HEK293 (cell line): ENCODE measurements at regions not wholly inside any gene's neighbourhood (a gene's known extent, or its start where the extent isn't known, plus 50 kb on each side); places are given as distances from the start of the nearest gene placed in this dataset.

Experiments
- CTCF ChIA-PET: fragments of 350-600 bp; formaldehyde crosslinking; extraction: SDS; loops from one replicate; lab custom pipeline; 2021; ENCODE audit warnings: antibody characterized with exemption; lab: Yijun Ruan, JAX
- POLR2A ChIA-PET: fragments of 300-600 bp; formaldehyde crosslinking; extraction: SDS; loops from one replicate; lab custom pipeline; 2020; ENCODE audit warnings: antibody characterized with exemption, inconsistent platforms; lab: Yijun Ruan, JAX
- H3K27ac ChIP-seq: fragments of 200-500 bp; sonication (Bioruptor generic); 2 replicates; pipeline ENCODE4 v1.5.1; 2014; ENCODE audit warnings: low read depth, low read length, control low read depth, inconsistent platforms; ENCODE audit errors: extremely low read depth
- H3K36me3 ChIP-seq, 2 experiments: fragments of 200-500 bp in 1 of 2; sonication (Bioruptor generic) in 1 of 2; 1 replicate in 1 of 2; 2 replicates in 1 of 2; pipeline ENCODE4 v1.5.1; 2014 to 2017; ENCODE audit warnings: inconsistent platforms in 2 of 2, low read length in 2 of 2; ENCODE audit not compliant: control insufficient read depth in 2 of 2, insufficient read depth in 1 of 2
- H3K4me1 ChIP-seq: fragments of 200-500 bp; sonication (Bioruptor generic); 2 replicates; pipeline ENCODE4 v1.5.1; 2014; ENCODE audit warnings: mild to moderate bottlenecking, low read length, inconsistent platforms; ENCODE audit not compliant: control insufficient read depth, insufficient read depth
- H3K4me3 ChIP-seq: 2 replicates; pipeline ENCODE4 v1.5.1; 2011; ENCODE audit warnings: low read depth, mild to moderate bottlenecking, control low read depth, low read length, moderate library complexity
- H3K9me3 ChIP-seq: fragments of 200-500 bp; sonication (Bioruptor generic); 2 replicates; pipeline ENCODE4 v1.5.1; 2014; ENCODE audit warnings: low read depth, low read length, inconsistent platforms; ENCODE audit not compliant: control insufficient read depth, insufficient read depth
- KLF16 ChIP-seq: fragments of 450-650 bp; formaldehyde crosslinking; IDR thresholded peaks from 2 replicates; pipeline ENCODE4 v1.5.1; 2017; ENCODE audit warnings: missing biosample characterization, missing genetic modification characterization
- KLF7 ChIP-seq: fragments of 450-650 bp; formaldehyde crosslinking; IDR thresholded peaks from 2 replicates; pipeline ENCODE4 v1.5.1; 2016; ENCODE audit warnings: missing biosample characterization, missing genetic modification characterization, borderline replicate concordance
- SCRT1 ChIP-seq: fragments of 450-650 bp; formaldehyde crosslinking; IDR thresholded peaks from 2 replicates; pipeline ENCODE4 v1.5.1; 2016; ENCODE audit warnings: missing biosample characterization, missing genetic modification characterization, borderline replicate concordance
- SP2 ChIP-seq: fragments of 450-650 bp; formaldehyde crosslinking; IDR thresholded peaks from 2 replicates; pipeline ENCODE4 v1.5.1; 2016; ENCODE audit warnings: missing biosample characterization, missing genetic modification characterization
- ZBTB48 ChIP-seq: fragments of 450-650 bp; formaldehyde crosslinking; IDR thresholded peaks from 2 replicates; pipeline ENCODE4 v1.5.1; 2016; ENCODE audit warnings: missing biosample characterization, missing genetic modification characterization
- ZBTB7A ChIP-seq: fragments of 450-650 bp; formaldehyde crosslinking; IDR thresholded peaks from 2 replicates; pipeline ENCODE4 v1.5.1; 2016; ENCODE audit warnings: low read depth, missing biosample characterization, missing genetic modification characterization
- ZNF146 ChIP-seq: fragments of 450-650 bp; formaldehyde crosslinking; IDR thresholded peaks from 2 replicates; pipeline ENCODE4 v1.5.1; 2016; ENCODE audit warnings: missing biosample characterization, missing genetic modification characterization
- ZNF174 ChIP-seq: fragments of 450-650 bp; formaldehyde crosslinking; IDR thresholded peaks from 2 replicates; pipeline ENCODE4 v1.5.0; 2017; ENCODE audit warnings: missing biosample characterization, mild to moderate bottlenecking, missing genetic modification characterization
- ZNF302 ChIP-seq: fragments of 450-650 bp; formaldehyde crosslinking; IDR thresholded peaks from 2 replicates; pipeline ENCODE4 v1.5.1; 2016; ENCODE audit warnings: missing biosample characterization, missing genetic modification characterization, low read depth
- ZNF433 ChIP-seq: fragments of 450-650 bp; formaldehyde crosslinking; IDR thresholded peaks from 2 replicates; pipeline ENCODE4 v1.5.1; 2016; ENCODE audit warnings: missing biosample characterization, missing genetic modification characterization, low read depth
- ZNF48 ChIP-seq: fragments of 450-650 bp; formaldehyde crosslinking; IDR thresholded peaks from 2 replicates; pipeline ENCODE4 v1.5.1; 2016; ENCODE audit warnings: missing biosample characterization, missing genetic modification characterization
- ZNF501 ChIP-seq: fragments of 450-650 bp; formaldehyde crosslinking; IDR thresholded peaks from 2 replicates; pipeline ENCODE4 v1.5.1; 2016; ENCODE audit warnings: missing biosample characterization, missing genetic modification characterization
- ZNF629 ChIP-seq: fragments of 450-650 bp; formaldehyde crosslinking; IDR thresholded peaks from 2 replicates; pipeline ENCODE4 v1.5.1; 2017; ENCODE audit warnings: missing biosample characterization, missing genetic modification characterization
- ZNF660 ChIP-seq: fragments of 450-650 bp; IDR thresholded peaks from 2 replicates; pipeline ENCODE4 v1.5.1; 2018; ENCODE audit warnings: missing biosample characterization, mild to moderate bottlenecking, missing genetic modification characterization
- ZNF677 ChIP-seq: fragments of 450-650 bp; IDR thresholded peaks from 2 replicates; pipeline ENCODE4 v1.5.0; 2018; ENCODE audit warnings: missing biosample characterization, mild to moderate bottlenecking, missing genetic modification characterization, moderate library complexity
- ZNF76 ChIP-seq: fragments of 450-650 bp; formaldehyde crosslinking; IDR thresholded peaks from 2 replicates; pipeline ENCODE4; 2016; ENCODE audit warnings: low read depth, missing biosample characterization, missing genetic modification characterization, borderline replicate concordance
- TF ChIP-seq, protein P1 (sequence below): fragments of 450-650 bp; formaldehyde crosslinking; IDR thresholded peaks from 2 replicates; pipeline ENCODE4 v1.5.1; 2016; ENCODE audit warnings: missing biosample characterization, missing genetic modification characterization
- TF ChIP-seq, protein P2 (sequence below): fragments of 450-650 bp; IDR thresholded peaks from 2 replicates; pipeline ENCODE4 v1.5.1; 2018; ENCODE audit warnings: missing biosample characterization, missing genetic modification characterization
- TF ChIP-seq, protein P3 (sequence below): fragments of 450-650 bp; formaldehyde crosslinking; IDR thresholded peaks from 2 replicates; pipeline ENCODE4 v1.5.1; 2016; ENCODE audit warnings: missing biosample characterization, missing genetic modification characterization
- TF ChIP-seq, protein P4 (sequence below): fragments of 450-650 bp; formaldehyde crosslinking; IDR thresholded peaks from 2 replicates; pipeline ENCODE4 v1.5.1; 2016; ENCODE audit warnings: missing biosample characterization, missing genetic modification characterization, borderline replicate concordance
- TF ChIP-seq, protein P5 (sequence below): fragments of 450-650 bp; formaldehyde crosslinking; IDR thresholded peaks from 2 replicates; pipeline ENCODE4 v1.5.1; 2016; ENCODE audit warnings: missing biosample characterization, missing genetic modification characterization
- TF ChIP-seq, protein P6 (sequence below): fragments of 450-650 bp; IDR thresholded peaks from 2 replicates; pipeline ENCODE4 v1.5.1; 2018; ENCODE audit warnings: missing biosample characterization, mild to moderate bottlenecking, missing genetic modification characterization

DNA sequence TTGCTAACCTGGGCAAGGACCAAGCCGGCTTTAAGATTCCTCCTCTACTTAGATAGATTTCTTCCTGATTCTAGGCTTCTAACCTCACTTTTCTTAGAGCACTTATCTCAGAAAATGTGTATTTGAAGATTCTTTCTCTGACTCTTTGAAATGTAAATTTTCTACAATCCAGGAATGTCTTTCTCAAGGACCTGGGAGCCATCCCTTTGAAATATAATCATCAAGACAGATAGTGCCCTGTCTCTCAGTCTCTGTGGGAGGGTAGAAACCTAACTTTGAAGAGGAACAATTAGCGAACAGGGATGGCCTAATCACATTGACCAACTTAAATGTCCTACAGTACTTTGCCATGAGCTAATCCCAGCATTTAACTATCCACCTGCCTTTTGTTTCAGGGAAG lies 1646.0 kb downstream of the PCDH9 start:
- H3K27ac ChIP-seq, result no peak overlapping the region
- no peaks in the 10 kb centered on the region for H3K9me3 ChIP-seq
- TF ChIP-seq SCRT1, result no peak
- TF ChIP-seq, protein P1, sequence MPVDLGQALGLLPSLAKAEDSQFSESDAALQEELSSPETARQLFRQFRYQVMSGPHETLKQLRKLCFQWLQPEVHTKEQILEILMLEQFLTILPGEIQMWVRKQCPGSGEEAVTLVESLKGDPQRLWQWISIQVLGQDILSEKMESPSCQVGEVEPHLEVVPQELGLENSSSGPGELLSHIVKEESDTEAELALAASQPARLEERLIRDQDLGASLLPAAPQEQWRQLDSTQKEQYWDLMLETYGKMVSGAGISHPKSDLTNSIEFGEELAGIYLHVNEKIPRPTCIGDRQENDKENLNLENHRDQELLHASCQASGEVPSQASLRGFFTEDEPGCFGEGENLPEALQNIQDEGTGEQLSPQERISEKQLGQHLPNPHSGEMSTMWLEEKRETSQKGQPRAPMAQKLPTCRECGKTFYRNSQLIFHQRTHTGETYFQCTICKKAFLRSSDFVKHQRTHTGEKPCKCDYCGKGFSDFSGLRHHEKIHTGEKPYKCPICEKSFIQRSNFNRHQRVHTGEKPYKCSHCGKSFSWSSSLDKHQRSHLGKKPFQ (tag by site-specific recombination), result no peak
- TF ChIP-seq, protein P2, sequence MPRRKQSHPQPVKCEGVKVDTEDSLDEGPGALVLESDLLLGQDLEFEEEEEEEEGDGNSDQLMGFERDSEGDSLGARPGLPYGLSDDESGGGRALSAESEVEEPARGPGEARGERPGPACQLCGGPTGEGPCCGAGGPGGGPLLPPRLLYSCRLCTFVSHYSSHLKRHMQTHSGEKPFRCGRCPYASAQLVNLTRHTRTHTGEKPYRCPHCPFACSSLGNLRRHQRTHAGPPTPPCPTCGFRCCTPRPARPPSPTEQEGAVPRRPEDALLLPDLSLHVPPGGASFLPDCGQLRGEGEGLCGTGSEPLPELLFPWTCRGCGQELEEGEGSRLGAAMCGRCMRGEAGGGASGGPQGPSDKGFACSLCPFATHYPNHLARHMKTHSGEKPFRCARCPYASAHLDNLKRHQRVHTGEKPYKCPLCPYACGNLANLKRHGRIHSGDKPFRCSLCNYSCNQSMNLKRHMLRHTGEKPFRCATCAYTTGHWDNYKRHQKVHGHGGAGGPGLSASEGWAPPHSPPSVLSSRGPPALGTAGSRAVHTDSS (tag by site-specific recombination), result no peak
- TF ChIP-seq ZNF660 (tag by site-specific recombination), result no peak
- TF ChIP-seq SP2 (tag by site-specific recombination), result no peak
- TF ChIP-seq ZNF433 (tag by site-specific recombination), result no peak
- TF ChIP-seq ZNF501 (tag by site-specific recombination), result no peak
- no peak for TF ChIP-seq ZNF629
- no peak for TF ChIP-seq ZNF76 (tag by site-specific recombination)
- TF ChIP-seq, protein P3, sequence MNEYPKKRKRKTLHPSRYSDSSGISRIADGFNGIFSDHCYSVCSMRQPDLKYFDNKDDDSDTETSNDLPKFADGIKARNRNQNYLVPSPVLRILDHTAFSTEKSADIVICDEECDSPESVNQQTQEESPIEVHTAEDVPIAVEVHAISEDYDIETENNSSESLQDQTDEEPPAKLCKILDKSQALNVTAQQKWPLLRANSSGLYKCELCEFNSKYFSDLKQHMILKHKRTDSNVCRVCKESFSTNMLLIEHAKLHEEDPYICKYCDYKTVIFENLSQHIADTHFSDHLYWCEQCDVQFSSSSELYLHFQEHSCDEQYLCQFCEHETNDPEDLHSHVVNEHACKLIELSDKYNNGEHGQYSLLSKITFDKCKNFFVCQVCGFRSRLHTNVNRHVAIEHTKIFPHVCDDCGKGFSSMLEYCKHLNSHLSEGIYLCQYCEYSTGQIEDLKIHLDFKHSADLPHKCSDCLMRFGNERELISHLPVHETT (tag by site-specific recombination), result no peak
- H3K36me3 ChIP-seq, result no peaks in the 10 kb centered on the region
- H3K4me3 ChIP-seq, result no peak overlapping the region
- H3K4me1 ChIP-seq, result no peaks in the 10 kb centered on the region
- POLR2A ChIA-PET, result no interaction called here
- CTCF ChIA-PET, result no interaction called here

DNA sequence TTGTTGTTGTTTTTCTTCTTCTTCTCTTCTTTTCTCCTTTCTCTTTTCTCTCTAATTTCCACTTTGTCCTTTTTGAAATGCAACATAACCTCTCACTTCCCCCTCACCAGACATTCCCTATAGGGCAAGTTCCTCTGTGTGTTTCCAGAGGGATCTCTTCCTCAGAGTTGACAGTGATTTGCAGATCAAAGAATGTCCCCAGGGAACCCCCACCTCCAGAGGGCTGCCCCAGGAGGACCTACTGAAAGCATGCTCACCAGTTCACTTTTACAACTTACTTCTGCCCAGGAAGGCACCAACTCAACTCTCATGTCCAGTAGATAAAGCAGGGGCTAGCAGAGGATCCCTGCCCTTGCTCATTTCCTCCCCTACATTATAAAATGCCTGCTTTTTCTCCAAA lies 1648.0 kb downstream of the PCDH9 start:
- POLR2A ChIA-PET, result no interaction called here
- CTCF ChIA-PET, result interaction anchor here (0.6 kb wide), 1 partner anchor 1078 kb away, joined by 7 read pairs; no protein-coding TSS in a partner anchor
- no peak for TF ChIP-seq KLF16 (tag by site-specific recombination)
- no peak for TF ChIP-seq ZNF174
- no peak for TF ChIP-seq ZNF677
- TF ChIP-seq, protein P4, sequence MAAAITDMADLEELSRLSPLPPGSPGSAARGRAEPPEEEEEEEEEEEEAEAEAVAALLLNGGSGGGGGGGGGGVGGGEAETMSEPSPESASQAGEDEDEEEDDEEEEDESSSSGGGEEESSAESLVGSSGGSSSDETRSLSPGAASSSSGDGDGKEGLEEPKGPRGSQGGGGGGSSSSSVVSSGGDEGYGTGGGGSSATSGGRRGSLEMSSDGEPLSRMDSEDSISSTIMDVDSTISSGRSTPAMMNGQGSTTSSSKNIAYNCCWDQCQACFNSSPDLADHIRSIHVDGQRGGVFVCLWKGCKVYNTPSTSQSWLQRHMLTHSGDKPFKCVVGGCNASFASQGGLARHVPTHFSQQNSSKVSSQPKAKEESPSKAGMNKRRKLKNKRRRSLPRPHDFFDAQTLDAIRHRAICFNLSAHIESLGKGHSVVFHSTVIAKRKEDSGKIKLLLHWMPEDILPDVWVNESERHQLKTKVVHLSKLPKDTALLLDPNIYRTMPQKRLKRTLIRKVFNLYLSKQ (tag by site-specific recombination), result no peak
- no peak for TF ChIP-seq ZNF302 (tag by site-specific recombination)
- no peak for TF ChIP-seq ZNF48
- TF ChIP-seq KLF7 (tag by site-specific recombination), result no peak
- TF ChIP-seq, protein P5, sequence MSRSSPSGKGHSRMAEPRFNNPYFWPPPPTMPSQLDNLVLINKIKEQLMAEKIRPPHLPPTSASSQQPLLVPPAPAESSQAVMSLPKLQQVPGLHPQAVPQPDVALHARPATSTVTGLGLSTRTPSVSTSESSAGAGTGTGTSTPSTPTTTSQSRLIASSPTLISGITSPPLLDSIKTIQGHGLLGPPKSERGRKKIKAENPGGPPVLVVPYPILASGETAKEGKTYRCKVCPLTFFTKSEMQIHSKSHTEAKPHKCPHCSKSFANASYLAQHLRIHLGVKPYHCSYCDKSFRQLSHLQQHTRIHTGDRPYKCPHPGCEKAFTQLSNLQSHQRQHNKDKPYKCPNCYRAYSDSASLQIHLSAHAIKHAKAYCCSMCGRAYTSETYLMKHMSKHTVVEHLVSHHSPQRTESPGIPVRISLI (tag by site-specific recombination), result no peak
- TF ChIP-seq, protein P6, sequence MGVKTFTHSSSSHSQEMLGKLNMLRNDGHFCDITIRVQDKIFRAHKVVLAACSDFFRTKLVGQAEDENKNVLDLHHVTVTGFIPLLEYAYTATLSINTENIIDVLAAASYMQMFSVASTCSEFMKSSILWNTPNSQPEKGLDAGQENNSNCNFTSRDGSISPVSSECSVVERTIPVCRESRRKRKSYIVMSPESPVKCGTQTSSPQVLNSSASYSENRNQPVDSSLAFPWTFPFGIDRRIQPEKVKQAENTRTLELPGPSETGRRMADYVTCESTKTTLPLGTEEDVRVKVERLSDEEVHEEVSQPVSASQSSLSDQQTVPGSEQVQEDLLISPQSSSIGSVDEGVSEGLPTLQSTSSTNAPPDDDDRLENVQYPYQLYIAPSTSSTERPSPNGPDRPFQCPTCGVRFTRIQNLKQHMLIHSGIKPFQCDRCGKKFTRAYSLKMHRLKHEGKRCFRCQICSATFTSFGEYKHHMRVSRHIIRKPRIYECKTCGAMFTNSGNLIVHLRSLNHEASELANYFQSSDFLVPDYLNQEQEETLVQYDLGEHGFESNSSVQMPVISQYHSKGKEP (tag by site-specific recombination), result no peak
- TF ChIP-seq ZBTB48 (tag by site-specific recombination), result no peak
- no peak for TF ChIP-seq ZNF146 (tag by site-specific recombination)
- TF ChIP-seq ZBTB7A, result no peak
- TF ChIP-seq, all 188 proteins: peak for 0
- no peak overlapping the region for H3K4me3 ChIP-seq
- no peaks in the 10 kb centered on the region for H3K9me3 ChIP-seq
- no peaks in the 10 kb centered on the region for H3K36me3 ChIP-seq
- no peak overlapping the region for H3K27ac ChIP-seq
- no peaks in the 10 kb centered on the region for H3K4me1 ChIP-seq
